Naive thymus-derived CD4-positive, alpha-beta T cell (primary cell): ENCODE measurements at regions not wholly inside any gene's neighbourhood (a gene's known extent, or its start where the extent isn't known, plus 50 kb on each side); places are given as distances from the start of the nearest gene placed in this dataset.

Experiments
- ATAC-seq: fragments of 150-1000 bp; cut with Tn5 transposase; 2 replicates; pipeline ENCODE4 v1.10.0; 2021; ENCODE audit warnings: mild to moderate bottlenecking, moderate library complexity
- CTCF ChIA-PET: fragments of 350-600 bp; sonication (Branson Sonifier 250); formaldehyde crosslinking; loops from one replicate; lab custom pipeline; 2021; ENCODE audit warnings: antibody characterized with exemption; lab: Charles Lee
- POLR2A ChIA-PET: fragments of 350-600 bp; sonication (Branson Sonifier 250); formaldehyde crosslinking; loops from one replicate; lab custom pipeline; 2021; ENCODE audit warnings: antibody characterized with exemption, inconsistent platforms; lab: Charles Lee
- DNase-seq, 9 donors: peaks; one replicate each; pipeline versions ENCODE4 v3.0.0 to v3.0.0-alpha.2; 2020 to 2022; ENCODE audit warnings: mixed read lengths in 1 of 9
- H3K27ac ChIP-seq: one replicate; pipeline ENCODE4 v1.7.0; 2013; ENCODE audit warnings: mild to moderate bottlenecking, low read depth, low read length, moderate library complexity
- H3K27me3 ChIP-seq, 2 donors: one replicate each; pipeline ENCODE4 v1.7.0; 2013; ENCODE audit warnings: low read length in 2 of 2, mild to moderate bottlenecking in 2 of 2, moderate library complexity in 2 of 2; ENCODE audit not compliant: control insufficient read depth in 2 of 2, insufficient read depth in 2 of 2
- H3K36me3 ChIP-seq, 3 experiments: 1 replicate in 2 of 3; 2 replicates in 1 of 3; pipeline ENCODE4 v1.7.0; 2013; ENCODE audit warnings: low read length in 3 of 3, mild to moderate bottlenecking in 3 of 3, moderate library complexity in 1 of 3; ENCODE audit not compliant: insufficient read depth in 3 of 3, control insufficient read depth in 2 of 3
- H3K4me1 ChIP-seq, 2 donors: one replicate each; pipeline ENCODE4 v1.7.0; 2013; ENCODE audit warnings: low read length in 2 of 2, mild to moderate bottlenecking in 2 of 2, moderate library complexity in 1 of 2; ENCODE audit not compliant: control insufficient read depth in 2 of 2, insufficient read depth in 2 of 2
- H3K4me3 ChIP-seq: 2 replicates; pipeline ENCODE4 v1.7.0; 2013; ENCODE audit warnings: mild to moderate bottlenecking, low read length
- H3K9me3 ChIP-seq, 3 experiments: 1 replicate in 2 of 3; 2 replicates in 1 of 3; pipeline ENCODE4 v1.7.0; 2013; ENCODE audit warnings: low read length in 3 of 3; ENCODE audit not compliant: control insufficient read depth in 2 of 3
- H3K27ac Mint-ChIP-seq, 9 donors: one replicate each; pipeline ENCODE4 v1.8.0; 2020 to 2022; ENCODE audit warnings: mixed read lengths in 9 of 9, mild to moderate bottlenecking in 8 of 9, moderate library complexity in 5 of 9, inconsistent platforms in 2 of 9
- H3K27me3 Mint-ChIP-seq, 5 donors: one replicate each; pipeline ENCODE4 v1.8.0; 2021 to 2022; ENCODE audit warnings: mixed read lengths in 5 of 5, mild to moderate bottlenecking in 1 of 5
- H3K36me3 Mint-ChIP-seq, 5 donors: one replicate each; pipeline ENCODE4 v1.8.0; 2020 to 2022; ENCODE audit warnings: mixed read lengths in 5 of 5, mild to moderate bottlenecking in 3 of 5, inconsistent platforms in 1 of 5
- H3K4me1 Mint-ChIP-seq, 7 donors: one replicate each; pipeline ENCODE4 v1.8.0; 2020 to 2022; ENCODE audit warnings: mixed read lengths in 7 of 7, mild to moderate bottlenecking in 3 of 7, inconsistent platforms in 1 of 7
- H3K4me3 Mint-ChIP-seq, 10 donors: one replicate each; pipeline ENCODE4 v1.8.0; 2020 to 2022; ENCODE audit warnings: mild to moderate bottlenecking in 10 of 10, mixed read lengths in 10 of 10, moderate library complexity in 6 of 10, inconsistent platforms in 2 of 10
- H3K9me3 Mint-ChIP-seq, 11 donors: one replicate each; pipeline ENCODE4 v1.8.0; 2020 to 2022; ENCODE audit warnings: mixed read lengths in 11 of 11, mild to moderate bottlenecking in 4 of 11, inconsistent platforms in 1 of 11, moderate library complexity in 1 of 11
- intact Hi-C, 2 donors: fragments of 100-400 bp; cut with micrococcal nuclease; formaldehyde crosslinking; loops; one replicate each; pipeline ENCODE4 v1.15.1; 2023

GRCh38 chr22:48356731-48357130, 1470.9 kb downstream of the BRD1 start:
- POLR2A ChIA-PET = no interaction called here

DNA sequence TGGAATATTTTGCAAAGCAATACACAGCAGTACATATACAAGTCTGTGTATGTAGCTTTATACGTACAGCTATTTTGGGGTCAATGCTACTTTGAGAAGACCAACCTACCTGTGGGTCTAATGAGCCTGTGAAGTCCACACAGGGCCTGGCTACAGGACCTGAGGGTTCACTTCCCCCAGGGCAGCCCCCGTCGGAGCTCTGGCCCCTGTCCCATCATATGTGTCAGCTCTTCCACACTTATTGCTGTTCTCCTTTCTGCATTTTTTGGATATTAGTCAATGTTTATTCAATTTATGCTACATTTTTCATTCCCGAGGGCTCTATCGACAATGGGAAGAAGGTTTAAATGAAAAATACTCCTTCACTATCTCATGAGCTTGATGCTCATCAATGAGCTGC, 1473.6 kb downstream of the BRD1 start:
- Mint-ChIP-seq H3K36me3 (no peaks in the 10 kb centered on the region), H3K27me3 (peaks cover 0 to 19% (median 6%) of the 10 kb centered on the region in 5 donors), H3K4me3 (no peak overlapping the region), H3K4me1 (peaks cover 0 to 2% (median 0%) of the 10 kb centered on the region in 7 donors), H3K27ac (no peak overlapping the region), H3K9me3 (peaks cover 0 to 2% (median 0%) of the 10 kb centered on the region in 11 donors)
- Histone ChIP-seq H3K4me1 (no peaks in the 10 kb centered on the region), H3K36me3 (no peaks in the 10 kb centered on the region), H3K4me3 (no peak overlapping the region), H3K27ac (no peak overlapping the region), H3K9me3 (no peaks in the 10 kb centered on the region), H3K27me3 (no peaks in the 10 kb centered on the region)
- ChIA-PET CTCF (interaction anchor here (0.6 kb wide), 1 partner anchor 74 kb away, joined by 5 read pairs; no protein-coding TSS in a partner anchor), POLR2A (no interaction called here)
- DNase-seq (no peak), ATAC-seq (no peak)
- intact Hi-C loops = no loop called here

More at GRCh38 chr22:48356731-48357130, 1470.9 kb downstream of the BRD1 start:
- Histone ChIP-seq H3K27me3 (no peaks in the 10 kb centered on the region), H3K4me1 (no peaks in the 10 kb centered on the region), H3K36me3 (no peaks in the 10 kb centered on the region), H3K9me3 (no peaks in the 10 kb centered on the region), H3K27ac (no peak overlapping the region), H3K4me3 (no peak overlapping the region)
- DNase-seq (no peak), ATAC-seq (no peak)
- Mint-ChIP-seq H3K27me3 (peaks cover 0 to 15% (median 6%) of the 10 kb centered on the region in 5 donors), H3K36me3 (no peaks in the 10 kb centered on the region), H3K4me1 (peaks cover 0 to 2% (median 0%) of the 10 kb centered on the region in 7 donors), H3K9me3 (peaks cover 0 to 2% (median 0%) of the 10 kb centered on the region in 11 donors), H3K4me3 (no peak overlapping the region), H3K27ac (no peak overlapping the region)
- intact Hi-C loops = no loop called here
- CTCF ChIA-PET = no interaction called here

GRCh38 chr22:48353116-48353947, 1474.3 kb downstream of the BRD1 start:
- Histone ChIP-seq H3K36me3 (no peaks in the 10 kb centered on the region), H3K27me3 (no peaks in the 10 kb centered on the region), H3K27ac (no peak overlapping the region), H3K4me3 (no peak overlapping the region), H3K9me3 (no peaks in the 10 kb centered on the region), H3K4me1 (no peaks in the 10 kb centered on the region)
- DNase-seq = no peak
- ChIA-PET CTCF (no interaction called here), POLR2A (no interaction called here)
- peaks cover 0 to 19% (median 6%) of the 10 kb centered on the region in 5 donors for H3K27me3 Mint-ChIP-seq
- H3K4me1 Mint-ChIP-seq = peaks cover 0 to 2% (median 0%) of the 10 kb centered on the region in 7 donors
- peaks cover 0 to 2% (median 0%) of the 10 kb centered on the region in 11 donors for H3K9me3 Mint-ChIP-seq
- H3K27ac Mint-ChIP-seq = no peak overlapping the region
- intact Hi-C loops = no loop called here
- H3K4me3 Mint-ChIP-seq = no peak overlapping the region
- no peak for ATAC-seq
- no peaks in the 10 kb centered on the region for H3K36me3 Mint-ChIP-seq

- no peak for ATAC-seq
- ChIA-PET POLR2A (no interaction called here), CTCF (no interaction called here)
- Mint-ChIP-seq H3K4me1 (peaks cover 0 to 2% (median 0%) of the 10 kb centered on the region in 7 donors), H3K27me3 (peaks cover 0 to 19% (median 6%) of the 10 kb centered on the region in 5 donors), H3K9me3 (peaks cover 0 to 2% (median 0%) of the 10 kb centered on the region in 11 donors), H3K27ac (no peak overlapping the region), H3K36me3 (no peaks in the 10 kb centered on the region), H3K4me3 (no peak overlapping the region)
- intact Hi-C loops = no loop called here
- DNase-seq = no peak
- Histone ChIP-seq H3K9me3 (no peaks in the 10 kb centered on the region), H3K4me3 (no peak overlapping the region), H3K36me3 (no peaks in the 10 kb centered on the region), H3K27me3 (no peaks in the 10 kb centered on the region), H3K27ac (no peak overlapping the region), H3K4me1 (no peaks in the 10 kb centered on the region)
These were observed 1475.4 kb downstream of the BRD1 start for GRCh38 chr22:48352086-48352911.

GRCh38 chr22:48351376-48352085, 1476.1 kb downstream of the BRD1 start:
- intact Hi-C loops = no loop called here
- peaks cover 0 to 2% (median 0%) of the 10 kb centered on the region in 7 donors for H3K4me1 Mint-ChIP-seq
- H3K36me3 Mint-ChIP-seq = no peaks in the 10 kb centered on the region
- no peak overlapping the region for H3K27ac Mint-ChIP-seq
- ChIA-PET CTCF (no interaction called here), POLR2A (no interaction called here)
- H3K36me3 ChIP-seq = no peaks in the 10 kb centered on the region
- H3K9me3 ChIP-seq = no peaks in the 10 kb centered on the region
- H3K9me3 Mint-ChIP-seq = peaks cover 0 to 1% (median 0%) of the 10 kb centered on the region in 11 donors
- no peak for ATAC-seq
- no peak overlapping the region for H3K4me3 ChIP-seq
- H3K27me3 Mint-ChIP-seq = peaks cover 0 to 13% (median 4%) of the 10 kb centered on the region in 5 donors
- H3K27ac ChIP-seq = no peak overlapping the region
- no peak overlapping the region for H3K4me3 Mint-ChIP-seq
- H3K27me3 ChIP-seq = no peaks in the 10 kb centered on the region
- H3K4me1 ChIP-seq = no peaks in the 10 kb centered on the region
- DNase-seq = no peak

DNA sequence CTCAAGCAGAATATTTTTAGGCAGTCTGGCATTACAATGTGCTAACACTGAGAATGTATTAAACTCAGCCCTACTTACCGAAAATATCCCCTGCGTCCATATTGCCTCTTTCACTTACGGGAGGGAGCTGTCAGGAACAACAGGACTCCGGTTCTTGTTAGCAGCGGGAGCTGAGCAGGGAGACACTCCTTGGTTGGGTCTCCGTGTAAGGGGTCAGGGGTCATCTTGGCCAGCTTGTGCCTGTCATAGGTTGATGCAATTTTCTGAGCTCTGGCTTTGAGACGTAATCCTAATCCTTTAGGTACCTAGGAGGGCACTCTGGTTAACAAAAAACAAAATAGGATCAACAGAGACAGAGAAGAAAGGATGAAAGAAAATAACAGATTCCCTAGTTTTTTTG, 1477.2 kb downstream of the BRD1 start:
- no peaks in the 10 kb centered on the region for H3K36me3 Mint-ChIP-seq
- intact Hi-C loops = no loop called here
- ChIA-PET CTCF (no interaction called here), POLR2A (no interaction called here)
- H3K27ac Mint-ChIP-seq = no peak overlapping the region
- no peaks in the 10 kb centered on the region for H3K4me1 ChIP-seq
- no peak for ATAC-seq
- no peaks in the 10 kb centered on the region for H3K36me3 ChIP-seq
- H3K9me3 ChIP-seq = no peaks in the 10 kb centered on the region
- peaks cover 0 to 10% (median 0%) of the 10 kb centered on the region in 5 donors for H3K27me3 Mint-ChIP-seq
- no peak overlapping the region for H3K27ac ChIP-seq
- DNase-seq = no peak
- no peak overlapping the region for H3K4me3 Mint-ChIP-seq
- no peak overlapping the region for H3K4me3 ChIP-seq
- H3K4me1 Mint-ChIP-seq = peaks cover 0 to 2% (median 0%) of the 10 kb centered on the region in 7 donors
- H3K27me3 ChIP-seq = no peaks in the 10 kb centered on the region
- peaks cover 0 to 1% (median 0%) of the 10 kb centered on the region in 11 donors for H3K9me3 Mint-ChIP-seq
